ENCODE measurements at regions not wholly inside any gene's neighbourhood (a gene's known extent, or its start where the extent isn't known, plus 50 kb on each side); places are given as distances from the start of the nearest gene placed in this dataset.

- H3K9me3 ChIP-seq (ENCODE audit: control extremely low read depth in 1 of 3, control insufficient read depth in 2 of 3, insufficient read depth in 1 of 3, low read length in 2 of 3): no peaks in the 10 kb centered on the region
- no peaks in the 10 kb centered on the region for H3K9me3 Mint-ChIP-seq (ENCODE audit: insufficient read depth)
- H3K79me2 ChIP-seq (ENCODE audit: control insufficient read depth, insufficient read depth, low read length): no peaks in the 10 kb centered on the region
- ChIA-PET CTCF (no interaction called here), POLR2A (no interaction called here)
- H3K27ac ChIP-seq (ENCODE audit: low read length in 2 of 2): no peak overlapping the region
- TF ChIP-seq EZH2 (IDR thresholded peaks at IDR 0.05; ENCODE audit: borderline replicate concordance, insufficient read depth, low read depth, low read length, poor library complexity, severe bottlenecking) (no peak), CTCF (IDR thresholded peaks at IDR 0.05) (no peak)
- no peak overlapping the region for H3K27ac Mint-ChIP-seq
- H3K36me3 ChIP-seq (replicated peaks in 1 of 2; ENCODE audit: control extremely low read depth in 1 of 2, control insufficient read depth in 1 of 2, extremely low read depth in 1 of 2, insufficient read depth in 2 of 2, low read length in 1 of 2): no peaks in the 10 kb centered on the region
- H3K27me3 Mint-ChIP-seq: peaks cover 10% of the 10 kb centered on the region
- H3K4me3 ChIP-seq (ENCODE audit: control extremely low read depth in 1 of 5, extremely low read depth in 1 of 5, insufficient read depth in 1 of 5, low read depth in 2 of 5, low read length in 4 of 5): no peak overlapping the region
- H2AFZ ChIP-seq (ENCODE audit: insufficient read depth, low read depth, low read length, poor library complexity, severe bottlenecking): no peak overlapping the region
- no peaks in the 10 kb centered on the region for H4K20me1 ChIP-seq (ENCODE audit: control insufficient read depth, insufficient read depth, low read length, poor library complexity, severe bottlenecking)
- DNase-seq (no peak), ATAC-seq (ENCODE audit: low read depth) (no peak)
- no peaks in the 10 kb centered on the region for H3K4me1 ChIP-seq (ENCODE audit: control insufficient read depth in 2 of 2, insufficient read depth in 2 of 2, low read length in 2 of 2)
- H3K27me3 ChIP-seq (replicated peaks in 1 of 4; ENCODE audit: control extremely low read depth in 1 of 4, control insufficient read depth in 3 of 4, insufficient read depth in 4 of 4, low read length in 3 of 4): peaks cover 0 to 3% (median 0%) of the 10 kb centered on the region in 4 experiments
- H3K4me2 ChIP-seq (replicated peaks; ENCODE audit: low read depth, low read length, poor library complexity, severe bottlenecking): no peak overlapping the region
- no peak overlapping the region for H3K4me3 Mint-ChIP-seq
- intact Hi-C loops (cut with micrococcal nuclease): no loop called here
- WGBS (ENCODE audit: insufficient coverage): 82% methylated on average over 5 of the region's 5 CpGs
- H3K9ac ChIP-seq (ENCODE audit: low read length): no peak overlapping the region
- H3K4me1 Mint-ChIP-seq: no peaks in the 10 kb centered on the region
These were observed 54.9 kb upstream of the GPRC5B start for GRCh38 chr16:19939553-19939952.

- H4K20me1 ChIP-seq (ENCODE audit: control insufficient read depth, insufficient read depth, low read length, poor library complexity, severe bottlenecking): no peaks in the 10 kb centered on the region
- H3K9ac ChIP-seq (ENCODE audit: low read length): no peak overlapping the region
- H3K4me2 ChIP-seq (replicated peaks; ENCODE audit: low read depth, low read length, poor library complexity, severe bottlenecking): no peak overlapping the region
- no peak overlapping the region for H3K27ac ChIP-seq (ENCODE audit: low read length in 2 of 2)
- Mint-ChIP-seq H3K27ac (no peak overlapping the region), H3K9me3 (ENCODE audit: insufficient read depth) (peaks cover 3% of the 10 kb centered on the region), H3K4me3 (no peak overlapping the region), H3K4me1 (no peaks in the 10 kb centered on the region), H3K27me3 (peaks cover 10% of the 10 kb centered on the region)
- intact Hi-C loops (cut with micrococcal nuclease): no loop called here
- no peaks in the 10 kb centered on the region for H3K9me3 ChIP-seq (ENCODE audit: control extremely low read depth in 1 of 3, control insufficient read depth in 2 of 3, insufficient read depth in 1 of 3, low read length in 2 of 3)
- no peak overlapping the region for H2AFZ ChIP-seq (ENCODE audit: insufficient read depth, low read depth, low read length, poor library complexity, severe bottlenecking)
- ChIA-PET POLR2A (no interaction called here), CTCF (no interaction called here)
- no peaks in the 10 kb centered on the region for H3K36me3 ChIP-seq (replicated peaks in 1 of 2; ENCODE audit: control extremely low read depth in 1 of 2, control insufficient read depth in 1 of 2, extremely low read depth in 1 of 2, insufficient read depth in 2 of 2, low read length in 1 of 2)
- peaks cover 0 to 3% (median 0%) of the 10 kb centered on the region in 4 experiments for H3K27me3 ChIP-seq (replicated peaks in 1 of 4; ENCODE audit: control extremely low read depth in 1 of 4, control insufficient read depth in 3 of 4, insufficient read depth in 4 of 4, low read length in 3 of 4)
- no peak for TF ChIP-seq EZH2 (IDR thresholded peaks at IDR 0.05; ENCODE audit: borderline replicate concordance, insufficient read depth, low read depth, low read length, poor library complexity, severe bottlenecking)
- no peak for TF ChIP-seq CTCF (IDR thresholded peaks at IDR 0.05)
- WGBS (ENCODE audit: insufficient coverage): no CpG with 5 or more reads among the region's 3 CpGs
- no peaks in the 10 kb centered on the region for H3K79me2 ChIP-seq (ENCODE audit: control insufficient read depth, insufficient read depth, low read length)
- H3K4me1 ChIP-seq (ENCODE audit: control insufficient read depth in 2 of 2, insufficient read depth in 2 of 2, low read length in 2 of 2): no peaks in the 10 kb centered on the region
- no peak for DNase-seq
- ATAC-seq (ENCODE audit: low read depth): no peak
- no peak overlapping the region for H3K4me3 ChIP-seq (ENCODE audit: control extremely low read depth in 1 of 5, extremely low read depth in 1 of 5, insufficient read depth in 1 of 5, low read depth in 2 of 5, low read length in 4 of 5)
These were observed 53.9 kb upstream of the GPRC5B start for GRCh38 chr16:19938536-19938935.

Measured in B cell (primary cell).